ENCODE measurements at regions not wholly inside any gene's neighbourhood (a gene's known extent, or its start where the extent isn't known, plus 50 kb on each side); places are given as distances from the start of the nearest gene placed in this dataset.

GRCh38 chr4:32460972-32461371 is 1740.8 kb downstream of the PCDH7 start:
- Histone ChIP-seq H3K9ac (ENCODE audit: low read depth, low read length) (no peak overlapping the region), H3K36me3 (ENCODE audit: control insufficient read depth, insufficient read depth, low read length) (no peaks in the 10 kb centered on the region), H3K27me3 (ENCODE audit: control insufficient read depth, insufficient read depth, low read length) (no peaks in the 10 kb centered on the region), H3K9me3 (ENCODE audit: control insufficient read depth, insufficient read depth, low read length) (no peaks in the 10 kb centered on the region), H3K4me1 (ENCODE audit: control insufficient read depth, insufficient read depth, low read length) (no peaks in the 10 kb centered on the region), H3K4me3 (ENCODE audit: low read depth, low read length) (no peak overlapping the region)

- Histone ChIP-seq H3K4me1 (ENCODE audit: control insufficient read depth, insufficient read depth, low read length) (no peaks in the 10 kb centered on the region), H3K36me3 (ENCODE audit: control insufficient read depth, insufficient read depth, low read length) (no peaks in the 10 kb centered on the region), H3K27me3 (ENCODE audit: control insufficient read depth, insufficient read depth, low read length) (no peaks in the 10 kb centered on the region), H3K9me3 (ENCODE audit: control insufficient read depth, insufficient read depth, low read length) (no peaks in the 10 kb centered on the region), H3K9ac (ENCODE audit: low read depth, low read length) (no peak overlapping the region), H3K4me3 (ENCODE audit: low read depth, low read length) (no peak overlapping the region)
Measured at GRCh38 chr4:32462944-32463343, 1742.8 kb downstream of the PCDH7 start.

- H3K27me3 ChIP-seq (ENCODE audit: control insufficient read depth, insufficient read depth, low read length), result no peaks in the 10 kb centered on the region
- no peaks in the 10 kb centered on the region for H3K9me3 ChIP-seq (ENCODE audit: control insufficient read depth, insufficient read depth, low read length)
- H3K4me1 ChIP-seq (ENCODE audit: control insufficient read depth, insufficient read depth, low read length), result no peaks in the 10 kb centered on the region
- no peak overlapping the region for H3K4me3 ChIP-seq (ENCODE audit: low read depth, low read length)
- H3K36me3 ChIP-seq (ENCODE audit: control insufficient read depth, insufficient read depth, low read length), result no peaks in the 10 kb centered on the region
- no peak overlapping the region for H3K9ac ChIP-seq (ENCODE audit: low read depth, low read length)
Measured at GRCh38 chr4:32470087-32470585, 1750.0 kb downstream of the PCDH7 start.

GRCh38 chr4:32472918-32473317 is 1752.7 kb downstream of the PCDH7 start:
- Histone ChIP-seq H3K4me3 (ENCODE audit: low read depth, low read length) (no peak overlapping the region), H3K36me3 (ENCODE audit: control insufficient read depth, insufficient read depth, low read length) (no peaks in the 10 kb centered on the region), H3K4me1 (ENCODE audit: control insufficient read depth, insufficient read depth, low read length) (no peaks in the 10 kb centered on the region), H3K9ac (ENCODE audit: low read depth, low read length) (no peak overlapping the region), H3K27me3 (ENCODE audit: control insufficient read depth, insufficient read depth, low read length) (no peaks in the 10 kb centered on the region), H3K9me3 (ENCODE audit: control insufficient read depth, insufficient read depth, low read length) (no peaks in the 10 kb centered on the region)

GRCh38 chr4:32475710-32476109 is 1755.5 kb downstream of the PCDH7 start:
- Histone ChIP-seq H3K9me3 (ENCODE audit: control insufficient read depth, insufficient read depth, low read length) (no peaks in the 10 kb centered on the region), H3K4me3 (ENCODE audit: low read depth, low read length) (no peak overlapping the region), H3K4me1 (ENCODE audit: control insufficient read depth, insufficient read depth, low read length) (no peaks in the 10 kb centered on the region), H3K9ac (ENCODE audit: low read depth, low read length) (no peak overlapping the region), H3K27me3 (ENCODE audit: control insufficient read depth, insufficient read depth, low read length) (no peaks in the 10 kb centered on the region), H3K36me3 (ENCODE audit: control insufficient read depth, insufficient read depth, low read length) (no peaks in the 10 kb centered on the region)

GRCh38 chr4:32477518-32477917 is 1757.3 kb downstream of the PCDH7 start:
- no peaks in the 10 kb centered on the region for H3K36me3 ChIP-seq (ENCODE audit: control insufficient read depth, insufficient read depth, low read length)
- H3K4me3 ChIP-seq (ENCODE audit: low read depth, low read length), result no peak overlapping the region
- no peak overlapping the region for H3K9ac ChIP-seq (ENCODE audit: low read depth, low read length)
- H3K9me3 ChIP-seq (ENCODE audit: control insufficient read depth, insufficient read depth, low read length), result no peaks in the 10 kb centered on the region
- H3K4me1 ChIP-seq (ENCODE audit: control insufficient read depth, insufficient read depth, low read length), result no peaks in the 10 kb centered on the region
- no peaks in the 10 kb centered on the region for H3K27me3 ChIP-seq (ENCODE audit: control insufficient read depth, insufficient read depth, low read length)

GRCh38 chr4:32485956-32486355 is 1765.8 kb downstream of the PCDH7 start:
- Histone ChIP-seq H3K4me1 (ENCODE audit: control insufficient read depth, insufficient read depth, low read length) (no peaks in the 10 kb centered on the region), H3K4me3 (ENCODE audit: low read depth, low read length) (no peak overlapping the region), H3K9me3 (ENCODE audit: control insufficient read depth, insufficient read depth, low read length) (no peaks in the 10 kb centered on the region), H3K9ac (ENCODE audit: low read depth, low read length) (no peak overlapping the region), H3K27me3 (ENCODE audit: control insufficient read depth, insufficient read depth, low read length) (no peaks in the 10 kb centered on the region), H3K36me3 (ENCODE audit: control insufficient read depth, insufficient read depth, low read length) (no peaks in the 10 kb centered on the region)

GRCh38 chr4:32488690-32489089 is 1768.5 kb downstream of the PCDH7 start:
- Histone ChIP-seq H3K4me1 (ENCODE audit: control insufficient read depth, insufficient read depth, low read length) (no peaks in the 10 kb centered on the region), H3K9me3 (ENCODE audit: control insufficient read depth, insufficient read depth, low read length) (no peaks in the 10 kb centered on the region), H3K27me3 (ENCODE audit: control insufficient read depth, insufficient read depth, low read length) (no peaks in the 10 kb centered on the region), H3K9ac (ENCODE audit: low read depth, low read length) (no peak overlapping the region), H3K36me3 (ENCODE audit: control insufficient read depth, insufficient read depth, low read length) (no peaks in the 10 kb centered on the region), H3K4me3 (ENCODE audit: low read depth, low read length) (no peak overlapping the region)

GRCh38 chr4:32499171-32499570 is 1779.0 kb downstream of the PCDH7 start:
- no peaks in the 10 kb centered on the region for H3K4me1 ChIP-seq (ENCODE audit: control insufficient read depth, insufficient read depth, low read length)
- H3K9me3 ChIP-seq (ENCODE audit: control insufficient read depth, insufficient read depth, low read length), result no peaks in the 10 kb centered on the region
- H3K27me3 ChIP-seq (ENCODE audit: control insufficient read depth, insufficient read depth, low read length), result no peaks in the 10 kb centered on the region
- H3K4me3 ChIP-seq (ENCODE audit: low read depth, low read length), result no peak overlapping the region
- H3K9ac ChIP-seq (ENCODE audit: low read depth, low read length), result no peak overlapping the region
- no peaks in the 10 kb centered on the region for H3K36me3 ChIP-seq (ENCODE audit: control insufficient read depth, insufficient read depth, low read length)

GRCh38 chr4:32503241-32503640 is 1783.1 kb downstream of the PCDH7 start:
- H3K4me1 ChIP-seq (ENCODE audit: control insufficient read depth, insufficient read depth, low read length), result no peaks in the 10 kb centered on the region
- no peaks in the 10 kb centered on the region for H3K9me3 ChIP-seq (ENCODE audit: control insufficient read depth, insufficient read depth, low read length)
- no peaks in the 10 kb centered on the region for H3K36me3 ChIP-seq (ENCODE audit: control insufficient read depth, insufficient read depth, low read length)
- no peak overlapping the region for H3K4me3 ChIP-seq (ENCODE audit: low read depth, low read length)
- no peaks in the 10 kb centered on the region for H3K27me3 ChIP-seq (ENCODE audit: control insufficient read depth, insufficient read depth, low read length)
- no peak overlapping the region for H3K9ac ChIP-seq (ENCODE audit: low read depth, low read length)

GRCh38 chr4:32506067-32506466 is 1785.9 kb downstream of the PCDH7 start:
- Histone ChIP-seq H3K4me1 (ENCODE audit: control insufficient read depth, insufficient read depth, low read length) (no peaks in the 10 kb centered on the region), H3K9me3 (ENCODE audit: control insufficient read depth, insufficient read depth, low read length) (no peaks in the 10 kb centered on the region), H3K36me3 (ENCODE audit: control insufficient read depth, insufficient read depth, low read length) (no peaks in the 10 kb centered on the region), H3K27me3 (ENCODE audit: control insufficient read depth, insufficient read depth, low read length) (no peaks in the 10 kb centered on the region), H3K4me3 (ENCODE audit: low read depth, low read length) (no peak overlapping the region), H3K9ac (ENCODE audit: low read depth, low read length) (no peak overlapping the region)

GRCh38 chr4:32519060-32519459 is 1798.9 kb downstream of the PCDH7 start:
- no peaks in the 10 kb centered on the region for H3K27me3 ChIP-seq (ENCODE audit: control insufficient read depth, insufficient read depth, low read length)
- H3K36me3 ChIP-seq (ENCODE audit: control insufficient read depth, insufficient read depth, low read length), result no peaks in the 10 kb centered on the region
- no peaks in the 10 kb centered on the region for H3K9me3 ChIP-seq (ENCODE audit: control insufficient read depth, insufficient read depth, low read length)
- H3K9ac ChIP-seq (ENCODE audit: low read depth, low read length), result no peak overlapping the region
- H3K4me3 ChIP-seq (ENCODE audit: low read depth, low read length), result no peak overlapping the region
- no peaks in the 10 kb centered on the region for H3K4me1 ChIP-seq (ENCODE audit: control insufficient read depth, insufficient read depth, low read length)

GRCh38 chr4:32525420-32525819 is 1805.3 kb downstream of the PCDH7 start:
- Histone ChIP-seq H3K4me1 (ENCODE audit: control insufficient read depth, insufficient read depth, low read length) (no peaks in the 10 kb centered on the region), H3K9me3 (ENCODE audit: control insufficient read depth, insufficient read depth, low read length) (no peaks in the 10 kb centered on the region), H3K4me3 (ENCODE audit: low read depth, low read length) (no peak overlapping the region), H3K9ac (ENCODE audit: low read depth, low read length) (no peak overlapping the region), H3K36me3 (ENCODE audit: control insufficient read depth, insufficient read depth, low read length) (no peaks in the 10 kb centered on the region), H3K27me3 (ENCODE audit: control insufficient read depth, insufficient read depth, low read length) (no peaks in the 10 kb centered on the region)
